ENCODE measurements at regions not wholly inside any gene's neighbourhood (a gene's known extent, or its start where the extent isn't known, plus 50 kb on each side); places are given as distances from the start of the nearest gene placed in this dataset.

DNA sequence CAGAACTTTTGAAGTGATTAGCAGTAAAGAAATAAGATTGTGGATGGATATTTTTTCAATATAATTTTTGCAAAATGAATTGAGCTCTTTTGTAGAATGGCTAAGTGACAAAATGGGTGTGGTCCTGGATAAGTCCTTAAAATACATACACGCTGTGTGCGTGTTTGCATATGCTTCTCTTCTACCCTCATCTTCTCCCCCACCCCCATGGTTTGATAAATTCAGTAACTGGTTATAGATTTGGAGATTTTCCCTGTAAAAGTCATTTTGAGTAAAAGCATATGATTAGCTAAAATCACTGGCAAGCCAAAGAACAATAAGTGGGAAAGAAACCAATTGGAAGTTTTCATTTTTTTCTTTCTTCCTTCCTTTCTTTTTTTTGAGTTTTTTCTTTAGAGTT, 453.9 kb upstream of the MDFIC2 start:
- DNase-seq: peak in 1 of 2 donors; percentile 46
- Histone ChIP-seq H3K4me3 (no peak overlapping the region), H3K27ac (no peak overlapping the region), H3K9me3 (no peaks in the 10 kb centered on the region), H3K27me3 (no peaks in the 10 kb centered on the region), H3K4me1 (no peaks in the 10 kb centered on the region), H3K36me3 (no peaks in the 10 kb centered on the region)
- intact Hi-C loops (cut with DNase I; ENCODE audit: low total_unique reads): no loop called here
- WGBS, 5 donors: 56 to 81% (median 65%) methylated on average over 2 of the region's 2 CpGs
- TF ChIP-seq, protein P1, sequence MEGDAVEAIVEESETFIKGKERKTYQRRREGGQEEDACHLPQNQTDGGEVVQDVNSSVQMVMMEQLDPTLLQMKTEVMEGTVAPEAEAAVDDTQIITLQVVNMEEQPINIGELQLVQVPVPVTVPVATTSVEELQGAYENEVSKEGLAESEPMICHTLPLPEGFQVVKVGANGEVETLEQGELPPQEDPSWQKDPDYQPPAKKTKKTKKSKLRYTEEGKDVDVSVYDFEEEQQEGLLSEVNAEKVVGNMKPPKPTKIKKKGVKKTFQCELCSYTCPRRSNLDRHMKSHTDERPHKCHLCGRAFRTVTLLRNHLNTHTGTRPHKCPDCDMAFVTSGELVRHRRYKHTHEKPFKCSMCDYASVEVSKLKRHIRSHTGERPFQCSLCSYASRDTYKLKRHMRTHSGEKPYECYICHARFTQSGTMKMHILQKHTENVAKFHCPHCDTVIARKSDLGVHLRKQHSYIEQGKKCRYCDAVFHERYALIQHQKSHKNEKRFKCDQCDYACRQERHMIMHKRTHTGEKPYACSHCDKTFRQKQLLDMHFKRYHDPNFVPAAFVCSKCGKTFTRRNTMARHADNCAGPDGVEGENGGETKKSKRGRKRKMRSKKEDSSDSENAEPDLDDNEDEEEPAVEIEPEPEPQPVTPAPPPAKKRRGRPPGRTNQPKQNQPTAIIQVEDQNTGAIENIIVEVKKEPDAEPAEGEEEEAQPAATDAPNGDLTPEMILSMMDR (IDR thresholded peaks at IDR 0.05): no peak
- TF ChIP-seq POLR2AphosphoS5 (IDR thresholded peaks at IDR 0.05): no peak
- TF ChIP-seq POLR2A (IDR thresholded peaks at IDR 0.05): no peak

DNA sequence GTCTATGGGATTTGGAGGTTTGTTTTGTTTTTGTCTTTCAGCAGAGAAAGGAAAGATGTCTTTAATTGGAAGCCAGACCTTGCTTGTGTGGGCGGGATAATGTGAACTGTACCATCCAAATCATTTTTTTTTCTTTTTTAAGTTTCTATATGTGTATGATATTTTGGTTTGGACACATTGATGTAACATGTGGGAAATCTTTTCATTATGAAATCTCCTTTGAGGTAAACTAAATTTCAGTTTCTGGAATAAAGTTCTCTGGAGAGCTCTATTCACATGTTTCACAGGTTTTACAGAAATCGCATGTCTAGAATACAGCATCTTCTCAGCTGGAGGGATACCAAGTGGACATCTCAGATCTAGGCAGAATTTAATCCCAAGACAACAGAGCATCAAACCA, 451.5 kb upstream of the MDFIC2 start:
- 91 to 97% (median 94%) methylated on average over 2 of the region's 2 CpGs for WGBS, 5 donors
- DNase-seq: no peak
- Histone ChIP-seq H3K36me3 (no peaks in the 10 kb centered on the region), H3K27ac (no peak overlapping the region), H3K4me1 (no peaks in the 10 kb centered on the region), H3K4me3 (no peak overlapping the region), H3K9me3 (no peaks in the 10 kb centered on the region), H3K27me3 (no peaks in the 10 kb centered on the region)
- TF ChIP-seq, protein P1 (IDR thresholded peaks at IDR 0.05): no peak
- no peak for TF ChIP-seq POLR2AphosphoS5 (IDR thresholded peaks at IDR 0.05)
- TF ChIP-seq EP300 (IDR thresholded peaks at IDR 0.05): no peak
- no peak for TF ChIP-seq POLR2A (IDR thresholded peaks at IDR 0.05)
- intact Hi-C loops (cut with DNase I; ENCODE audit: low total_unique reads): no loop called here

DNA sequence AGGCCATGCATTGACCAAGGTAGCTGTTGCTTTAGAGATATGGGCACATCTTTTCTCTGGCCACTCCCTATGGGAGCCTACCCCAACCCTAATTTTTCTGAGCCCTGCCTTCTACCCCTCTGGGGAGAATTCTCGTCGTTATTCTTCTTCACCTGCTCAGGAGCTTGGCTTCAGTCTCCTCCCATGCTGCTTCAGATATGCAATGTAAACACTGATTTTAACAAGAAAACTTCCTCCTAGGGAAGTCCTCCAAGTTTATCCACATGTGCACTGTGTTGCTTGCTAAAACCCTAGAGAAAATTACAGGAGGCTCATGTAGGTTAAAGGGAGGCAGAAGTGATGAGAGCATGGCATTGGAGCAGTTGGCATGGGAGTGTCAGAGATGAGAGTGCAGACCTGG, 445.2 kb upstream of the MDFIC2 start:
- Histone ChIP-seq H3K9me3 (no peaks in the 10 kb centered on the region), H3K4me1 (peaks cover 0 to 7% (median 0%) of the 10 kb centered on the region in 4 donors), H3K27ac (no peak overlapping the region), H3K4me3 (no peak overlapping the region), H3K27me3 (no peaks in the 10 kb centered on the region), H3K36me3 (no peaks in the 10 kb centered on the region)
- TF ChIP-seq POLR2A (IDR thresholded peaks at IDR 0.05) (no peak), EP300 (IDR thresholded peaks at IDR 0.05) (no peak), POLR2AphosphoS5 (IDR thresholded peaks at IDR 0.05) (no peak)
- TF ChIP-seq, protein P1 (IDR thresholded peaks at IDR 0.05): no peak
- peak in 1 of 2 donors; percentile 11 for DNase-seq
- WGBS, 5 donors: 24 to 60% (median 51%) methylated on average over 2 of the region's 2 CpGs
- intact Hi-C loops (cut with DNase I; ENCODE audit: low total_unique reads): no loop called here

DNA sequence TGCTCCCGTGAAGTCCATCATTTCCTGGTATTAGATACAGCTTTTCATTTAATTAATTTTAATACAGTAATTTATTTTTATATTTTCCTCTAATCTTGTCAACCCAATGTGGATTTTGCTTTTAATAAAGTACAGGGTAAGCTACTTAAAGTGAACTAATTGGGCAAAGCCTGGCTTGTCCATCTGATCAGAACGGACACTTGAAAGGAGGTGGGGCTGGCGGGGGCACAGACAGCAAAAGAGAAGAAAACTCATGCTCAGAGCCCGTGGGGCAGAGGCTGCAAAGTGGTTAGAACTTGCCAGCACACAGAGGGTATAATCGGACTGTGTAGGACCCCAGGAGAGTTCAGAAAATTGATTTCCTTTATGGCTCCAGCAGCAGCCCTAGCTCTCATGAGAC, 443.1 kb upstream of the MDFIC2 start:
- TF ChIP-seq POLR2A (IDR thresholded peaks at IDR 0.05): no peak
- no peak for TF ChIP-seq EP300 (IDR thresholded peaks at IDR 0.05)
- TF ChIP-seq POLR2AphosphoS5 (IDR thresholded peaks at IDR 0.05): no peak
- TF ChIP-seq, protein P1 (IDR thresholded peaks at IDR 0.05): no peak
- intact Hi-C loops (cut with DNase I; ENCODE audit: low total_unique reads): no loop called here
- 82 to 92% (median 88%) methylated on average over 5 of the region's 5 CpGs for WGBS, 5 donors

More for the DNA sequence above, 443.1 kb upstream of the MDFIC2 start:
- Histone ChIP-seq H3K9me3 (no peaks in the 10 kb centered on the region), H3K27ac (no peak overlapping the region), H3K27me3 (no peaks in the 10 kb centered on the region), H3K36me3 (no peaks in the 10 kb centered on the region), H3K4me1 (peaks cover 0 to 7% (median 0%) of the 10 kb centered on the region in 4 donors), H3K4me3 (no peak overlapping the region)
- DNase-seq: no peak

Measured in stomach (tissue), 8 donors.